ENCODE measurements at regions not wholly inside any gene's neighbourhood (a gene's known extent, or its start where the extent isn't known, plus 50 kb on each side); places are given as distances from the start of the nearest gene placed in this dataset.

DNA sequence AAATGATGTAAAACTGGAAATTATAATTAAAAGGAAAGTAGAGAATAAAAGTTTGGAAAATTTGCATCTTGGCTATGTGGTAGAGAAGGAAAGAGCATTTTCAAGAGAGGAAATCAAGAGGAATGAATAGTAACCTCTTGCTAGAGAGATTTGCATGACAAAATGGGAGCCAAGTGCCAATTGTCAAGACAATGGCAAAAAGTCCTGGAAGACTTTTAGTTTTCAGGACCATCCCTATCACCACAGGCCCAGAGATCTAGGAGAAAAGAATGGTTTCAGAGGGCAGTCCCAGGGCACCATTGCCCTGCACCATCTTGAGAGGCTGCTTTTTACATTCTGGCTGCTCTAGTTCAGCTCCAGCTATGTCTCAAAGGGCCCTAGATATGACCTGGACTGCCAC is 1427.6 kb downstream of the ZPLD1 start:
- DNase-seq = no peak
- no peak for ATAC-seq (ENCODE audit: insufficient read depth, low read depth)
- H2AFZ ChIP-seq (ENCODE audit: low read depth, low read length) = no peak overlapping the region
- H4K20me1 ChIP-seq (ENCODE audit: insufficient read depth, low read length) = no peaks in the 10 kb centered on the region
- no peak overlapping the region for H3K27ac ChIP-seq (ENCODE audit: low read length)
- TF ChIP-seq, protein P1, sequence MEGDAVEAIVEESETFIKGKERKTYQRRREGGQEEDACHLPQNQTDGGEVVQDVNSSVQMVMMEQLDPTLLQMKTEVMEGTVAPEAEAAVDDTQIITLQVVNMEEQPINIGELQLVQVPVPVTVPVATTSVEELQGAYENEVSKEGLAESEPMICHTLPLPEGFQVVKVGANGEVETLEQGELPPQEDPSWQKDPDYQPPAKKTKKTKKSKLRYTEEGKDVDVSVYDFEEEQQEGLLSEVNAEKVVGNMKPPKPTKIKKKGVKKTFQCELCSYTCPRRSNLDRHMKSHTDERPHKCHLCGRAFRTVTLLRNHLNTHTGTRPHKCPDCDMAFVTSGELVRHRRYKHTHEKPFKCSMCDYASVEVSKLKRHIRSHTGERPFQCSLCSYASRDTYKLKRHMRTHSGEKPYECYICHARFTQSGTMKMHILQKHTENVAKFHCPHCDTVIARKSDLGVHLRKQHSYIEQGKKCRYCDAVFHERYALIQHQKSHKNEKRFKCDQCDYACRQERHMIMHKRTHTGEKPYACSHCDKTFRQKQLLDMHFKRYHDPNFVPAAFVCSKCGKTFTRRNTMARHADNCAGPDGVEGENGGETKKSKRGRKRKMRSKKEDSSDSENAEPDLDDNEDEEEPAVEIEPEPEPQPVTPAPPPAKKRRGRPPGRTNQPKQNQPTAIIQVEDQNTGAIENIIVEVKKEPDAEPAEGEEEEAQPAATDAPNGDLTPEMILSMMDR (IDR thresholded peaks at IDR 0.05; ENCODE audit: borderline replicate concordance, extremely low read depth, low read length, poor library complexity, severe bottlenecking) = no peak
- TF ChIP-seq EZH2 (IDR thresholded peaks at IDR 0.05; ENCODE audit: borderline replicate concordance, low read depth, low read length, severe bottlenecking) = no peak
- H3K4me1 ChIP-seq (ENCODE audit: insufficient read depth, low read length) = no peaks in the 10 kb centered on the region
- no peaks in the 10 kb centered on the region for H3K79me2 ChIP-seq (ENCODE audit: insufficient read depth, low read length)
- H3K9me3 ChIP-seq (ENCODE audit: insufficient read depth, low read length, severe bottlenecking) = peaks cover 3% of the 10 kb centered on the region
- H3K4me3 ChIP-seq (ENCODE audit: low read depth in 1 of 2, low read length in 2 of 2) = no peak overlapping the region
- no peaks in the 10 kb centered on the region for H3K27me3 ChIP-seq (ENCODE audit: insufficient read depth, low read length, poor library complexity)
- no peaks in the 10 kb centered on the region for H3K36me3 ChIP-seq (ENCODE audit: insufficient read depth, low read length)
- H3K4me2 ChIP-seq (ENCODE audit: insufficient read depth, low read length) = no peak overlapping the region
- no peak overlapping the region for H3K9ac ChIP-seq (ENCODE audit: low read depth, low read length)

DNA sequence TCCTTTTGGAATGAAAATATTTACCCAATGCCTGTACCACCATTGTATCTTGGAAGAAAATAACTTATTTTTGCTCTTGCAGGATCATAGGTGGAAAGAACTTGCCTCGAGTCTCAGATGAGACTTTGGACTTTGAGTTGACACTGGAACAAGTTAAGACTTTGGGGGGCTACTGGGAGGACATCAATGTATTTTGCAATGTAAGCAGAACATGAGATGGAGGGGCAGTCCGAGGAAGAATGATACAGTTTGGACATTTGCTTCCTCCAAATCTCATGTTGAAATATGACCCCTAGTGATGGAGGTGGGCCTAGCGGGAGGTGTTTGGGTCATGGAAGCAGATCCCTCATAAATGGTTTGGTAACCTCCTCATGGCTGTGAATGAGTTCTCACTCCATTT is 1428.6 kb downstream of the ZPLD1 start:
- DNase-seq = no peak
- Histone ChIP-seq H3K9ac (ENCODE audit: low read depth, low read length) (no peak overlapping the region), H3K27ac (ENCODE audit: low read length) (no peak overlapping the region), H3K4me2 (ENCODE audit: insufficient read depth, low read length) (no peak overlapping the region), H3K27me3 (ENCODE audit: insufficient read depth, low read length, poor library complexity) (no peaks in the 10 kb centered on the region), H3K4me1 (ENCODE audit: insufficient read depth, low read length) (no peaks in the 10 kb centered on the region), H3K9me3 (ENCODE audit: insufficient read depth, low read length, severe bottlenecking) (peaks cover 3% of the 10 kb centered on the region), H2AFZ (ENCODE audit: low read depth, low read length) (no peak overlapping the region), H3K36me3 (ENCODE audit: insufficient read depth, low read length) (no peaks in the 10 kb centered on the region), H3K4me3 (ENCODE audit: low read depth in 1 of 2, low read length in 2 of 2) (no peak overlapping the region), H3K79me2 (ENCODE audit: insufficient read depth, low read length) (no peaks in the 10 kb centered on the region), H4K20me1 (ENCODE audit: insufficient read depth, low read length) (no peaks in the 10 kb centered on the region)
- no peak for ATAC-seq (ENCODE audit: insufficient read depth, low read depth)
- no peak for TF ChIP-seq EZH2 (IDR thresholded peaks at IDR 0.05; ENCODE audit: borderline replicate concordance, low read depth, low read length, severe bottlenecking)
- TF ChIP-seq, protein P1 (IDR thresholded peaks at IDR 0.05; ENCODE audit: borderline replicate concordance, extremely low read depth, low read length, poor library complexity, severe bottlenecking) = no peak

DNA sequence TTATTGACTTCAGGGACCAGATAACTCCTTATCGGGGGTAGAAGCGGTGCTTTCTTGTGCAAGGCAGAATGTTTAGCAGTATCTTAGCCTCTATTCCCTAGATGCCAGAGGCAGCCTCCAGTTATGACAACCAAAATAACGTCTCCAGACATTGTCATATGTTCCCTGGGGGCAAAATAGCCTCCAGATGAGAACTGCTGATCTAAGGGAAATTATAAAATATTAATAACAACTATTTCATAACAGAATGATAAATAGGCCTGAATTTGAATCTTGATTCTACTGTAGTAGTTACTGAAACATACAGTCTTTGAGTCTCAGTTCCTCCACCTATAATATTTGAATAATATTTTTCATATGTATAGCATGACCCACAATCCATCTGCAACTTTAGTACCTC is 1431.3 kb downstream of the ZPLD1 start:
- TF ChIP-seq, protein P1 (IDR thresholded peaks at IDR 0.05; ENCODE audit: borderline replicate concordance, extremely low read depth, low read length, poor library complexity, severe bottlenecking) = no peak
- no peak for TF ChIP-seq EZH2 (IDR thresholded peaks at IDR 0.05; ENCODE audit: borderline replicate concordance, low read depth, low read length, severe bottlenecking)
- no peak overlapping the region for H2AFZ ChIP-seq (ENCODE audit: low read depth, low read length)
- no peak overlapping the region for H3K27ac ChIP-seq (ENCODE audit: low read length)
- no peaks in the 10 kb centered on the region for H4K20me1 ChIP-seq (ENCODE audit: insufficient read depth, low read length)
- H3K79me2 ChIP-seq (ENCODE audit: insufficient read depth, low read length) = no peaks in the 10 kb centered on the region
- no peak for DNase-seq
- ATAC-seq (ENCODE audit: insufficient read depth, low read depth) = no peak
- no peak overlapping the region for H3K4me3 ChIP-seq (ENCODE audit: low read depth in 1 of 2, low read length in 2 of 2)
- peaks cover 3% of the 10 kb centered on the region for H3K9me3 ChIP-seq (ENCODE audit: insufficient read depth, low read length, severe bottlenecking)
- no peaks in the 10 kb centered on the region for H3K36me3 ChIP-seq (ENCODE audit: insufficient read depth, low read length)
- H3K4me1 ChIP-seq (ENCODE audit: insufficient read depth, low read length) = no peaks in the 10 kb centered on the region
- no peaks in the 10 kb centered on the region for H3K27me3 ChIP-seq (ENCODE audit: insufficient read depth, low read length, poor library complexity)
- H3K9ac ChIP-seq (ENCODE audit: low read depth, low read length) = no peak overlapping the region
- no peak overlapping the region for H3K4me2 ChIP-seq (ENCODE audit: insufficient read depth, low read length)

DNA sequence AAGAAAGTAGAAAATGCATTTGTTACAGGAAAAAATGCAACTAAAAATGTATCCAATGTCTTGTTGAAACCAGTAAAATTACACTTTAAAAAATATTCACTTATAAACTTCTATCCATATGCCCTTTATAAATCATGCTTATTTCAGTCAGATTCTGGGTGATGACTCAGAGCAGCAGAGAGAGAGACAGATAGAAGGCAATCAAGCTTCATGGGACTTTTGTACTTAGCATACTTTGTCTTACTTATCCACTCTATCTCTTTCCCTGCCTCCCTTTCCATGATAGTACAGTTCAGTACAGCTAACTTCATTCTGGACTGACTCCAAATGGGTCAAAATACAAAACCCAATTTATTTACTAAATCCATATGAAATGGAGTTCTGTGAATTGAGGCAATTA is 1438.2 kb downstream of the ZPLD1 start:
- H3K27ac ChIP-seq (ENCODE audit: low read length) = no peak overlapping the region
- DNase-seq = no peak
- no peak for ATAC-seq (ENCODE audit: insufficient read depth, low read depth)
- no peak overlapping the region for H3K4me2 ChIP-seq (ENCODE audit: insufficient read depth, low read length)
- no peaks in the 10 kb centered on the region for H4K20me1 ChIP-seq (ENCODE audit: insufficient read depth, low read length)
- no peaks in the 10 kb centered on the region for H3K27me3 ChIP-seq (ENCODE audit: insufficient read depth, low read length, poor library complexity)
- H3K79me2 ChIP-seq (ENCODE audit: insufficient read depth, low read length) = no peaks in the 10 kb centered on the region
- H3K9ac ChIP-seq (ENCODE audit: low read depth, low read length) = no peak overlapping the region
- H3K9me3 ChIP-seq (ENCODE audit: insufficient read depth, low read length, severe bottlenecking) = no peaks in the 10 kb centered on the region
- no peaks in the 10 kb centered on the region for H3K36me3 ChIP-seq (ENCODE audit: insufficient read depth, low read length)
- no peaks in the 10 kb centered on the region for H3K4me1 ChIP-seq (ENCODE audit: insufficient read depth, low read length)
- H2AFZ ChIP-seq (ENCODE audit: low read depth, low read length) = no peak overlapping the region
- no peak overlapping the region for H3K4me3 ChIP-seq (ENCODE audit: low read depth in 1 of 2, low read length in 2 of 2)
- TF ChIP-seq, protein P1 (IDR thresholded peaks at IDR 0.05; ENCODE audit: borderline replicate concordance, extremely low read depth, low read length, poor library complexity, severe bottlenecking) = no peak
- TF ChIP-seq EZH2 (IDR thresholded peaks at IDR 0.05; ENCODE audit: borderline replicate concordance, low read depth, low read length, severe bottlenecking) = no peak
